ENCODE measurements at regions not wholly inside any gene's neighbourhood (a gene's known extent, or its start where the extent isn't known, plus 50 kb on each side); places are given as distances from the start of the nearest gene placed in this dataset.

DNA sequence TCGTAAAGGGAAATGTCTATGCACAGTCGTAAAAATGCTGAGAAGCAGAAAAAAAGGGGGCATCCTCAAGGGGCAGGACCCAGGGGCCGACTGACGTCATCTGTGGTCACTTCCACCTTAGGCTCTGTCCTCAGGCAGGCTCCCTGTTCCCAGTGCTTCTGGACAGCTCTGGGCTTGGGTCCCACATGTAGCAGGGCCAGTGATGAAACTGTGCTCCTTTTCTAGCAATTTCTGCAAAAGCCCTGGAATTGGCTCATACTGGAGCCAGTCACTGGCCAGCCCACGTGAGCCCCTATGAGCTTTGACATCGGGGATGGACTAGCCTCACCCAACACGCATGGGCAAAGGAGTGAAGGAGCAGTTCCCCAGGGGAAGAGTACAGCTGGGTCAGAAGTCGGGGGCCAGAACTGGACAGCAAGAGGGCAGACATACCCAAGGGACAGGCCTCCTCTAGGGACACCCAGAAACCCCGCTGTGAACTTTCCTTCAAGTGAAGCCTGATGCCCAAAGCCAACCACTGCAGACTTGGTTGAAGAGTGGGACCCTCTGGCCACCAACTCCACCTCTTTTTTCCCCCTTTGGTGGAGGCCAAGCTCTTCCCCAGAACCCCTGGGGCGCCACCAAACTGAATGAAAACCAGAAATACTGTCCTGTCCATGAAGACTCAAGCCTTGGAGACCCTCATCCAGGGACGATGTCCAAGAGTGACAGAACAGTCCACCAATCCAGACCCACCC lies 1349.0 kb downstream of the BRD1 start:
- TF ChIP-seq EZH2 (IDR thresholded peaks at IDR 0.05; ENCODE audit: low read length, unreplicated experiment) (no peak), CTCF (conservative IDR thresholded peaks at IDR 0.05; ENCODE audit: low read depth, low read length) (no peak), EZH2phosphoT487 (IDR thresholded peaks at IDR 0.05; ENCODE audit: borderline replicate concordance, low read length) (no peak)

Measured in PC-3 (cell line).